ENCODE measurements at regions not wholly inside any gene's neighbourhood (a gene's known extent, or its start where the extent isn't known, plus 50 kb on each side); places are given as distances from the start of the nearest gene placed in this dataset.

DNA sequence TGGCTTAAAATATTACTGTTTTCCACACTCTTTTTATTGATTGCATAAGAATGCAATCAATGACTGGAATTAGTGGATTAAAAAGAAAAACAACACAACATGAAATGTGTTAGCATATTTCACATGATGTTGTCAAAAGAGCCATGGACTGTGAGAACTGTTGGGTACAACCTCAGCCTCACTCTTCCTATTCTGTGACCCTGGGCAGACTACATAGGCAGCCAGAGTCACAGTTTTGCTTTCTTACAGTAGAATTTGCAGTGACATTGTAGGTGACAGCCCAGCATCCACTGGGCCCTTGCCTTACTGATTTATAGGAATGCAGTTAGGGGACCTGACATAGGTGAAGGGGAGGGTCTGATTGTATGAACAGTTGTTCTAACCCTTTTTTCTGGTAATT, 471.4 kb upstream of the SLC35B3 start:
- Histone ChIP-seq H3K27me3 (ENCODE audit: control insufficient read depth in 4 of 4, insufficient read depth in 4 of 4, low read length in 3 of 4) (no peaks in the 10 kb centered on the region), H3K4me3 (ENCODE audit: low read depth in 1 of 3, low read length in 3 of 3) (peak overlapping the region; percentile 45 to 99 (median 93)), H3K9me3 (ENCODE audit: control insufficient read depth in 4 of 4, low read length in 3 of 4) (no peaks in the 10 kb centered on the region), H3K36me3 (ENCODE audit: control insufficient read depth in 4 of 4, insufficient read depth in 3 of 4, low read depth in 1 of 4, low read length in 3 of 4) (no peaks in the 10 kb centered on the region), H3K9ac (ENCODE audit: low read depth in 1 of 2, low read length in 2 of 2) (peak overlapping the region; percentile 48 to 92), H3K4me1 (ENCODE audit: control insufficient read depth in 4 of 4, insufficient read depth in 4 of 4, low read length in 3 of 4) (peaks cover 2 to 19% (median 4%) of the 10 kb centered on the region in 4 donors), H3K27ac (ENCODE audit: low read depth in 1 of 2, low read length in 2 of 2) (peak overlapping the region; percentile 82 to 87)
- TF ChIP-seq SP1 (IDR thresholded peaks at IDR 0.05) (no peak), TAF1 (conservative IDR thresholded peaks at IDR 0.05) (peak; percentile 17)
- DNase-seq (ENCODE audit: low spot score): no peak

GRCh38 chr6:8905757-8906156, 470.4 kb upstream of the SLC35B3 start:
- peak overlapping the region; percentile 82 to 87 for H3K27ac ChIP-seq (ENCODE audit: low read depth in 1 of 2, low read length in 2 of 2)

More at GRCh38 chr6:8905757-8906156, 470.4 kb upstream of the SLC35B3 start:
- 35% methylated on average over 2 of the region's 2 CpGs for WGBS
- Histone ChIP-seq H3K9ac (ENCODE audit: low read depth in 1 of 2, low read length in 2 of 2) (peak overlapping the region in 1 of 2 donors; percentile 42), H3K4me3 (ENCODE audit: low read depth in 1 of 3, low read length in 3 of 3) (peak overlapping the region; percentile 45 to 99 (median 93)), H3K9me3 (ENCODE audit: control insufficient read depth in 4 of 4, low read length in 3 of 4) (no peaks in the 10 kb centered on the region), H3K4me1 (ENCODE audit: control insufficient read depth in 4 of 4, insufficient read depth in 4 of 4, low read length in 3 of 4) (peaks cover 2 to 15% (median 4%) of the 10 kb centered on the region in 4 donors), H3K36me3 (ENCODE audit: control insufficient read depth in 4 of 4, insufficient read depth in 3 of 4, low read depth in 1 of 4, low read length in 3 of 4) (no peaks in the 10 kb centered on the region), H3K27me3 (ENCODE audit: control insufficient read depth in 4 of 4, insufficient read depth in 4 of 4, low read length in 3 of 4) (no peaks in the 10 kb centered on the region)
- no peak for DNase-seq (ENCODE audit: low spot score)
- peak; percentile 64 for TF ChIP-seq YY1 (IDR thresholded peaks at IDR 0.05)
- no peak for TF ChIP-seq FOXA1 (IDR thresholded peaks at IDR 0.05)
- TF ChIP-seq REST (IDR thresholded peaks at IDR 0.05): peak; percentile 87
- TF ChIP-seq NR2F2 (IDR thresholded peaks at IDR 0.05): no peak
- peak; percentile 34 to 53 for TF ChIP-seq HNF4A (conservative IDR thresholded peaks at IDR 0.05)
- TF ChIP-seq TAF1 (conservative IDR thresholded peaks at IDR 0.05): peak; percentile 96
- TF ChIP-seq EGR1 (IDR thresholded peaks at IDR 0.05; ENCODE audit: low read depth in 2 of 2): peak in 1 of 2 donors; percentile 45
- TF ChIP-seq, protein P1, sequence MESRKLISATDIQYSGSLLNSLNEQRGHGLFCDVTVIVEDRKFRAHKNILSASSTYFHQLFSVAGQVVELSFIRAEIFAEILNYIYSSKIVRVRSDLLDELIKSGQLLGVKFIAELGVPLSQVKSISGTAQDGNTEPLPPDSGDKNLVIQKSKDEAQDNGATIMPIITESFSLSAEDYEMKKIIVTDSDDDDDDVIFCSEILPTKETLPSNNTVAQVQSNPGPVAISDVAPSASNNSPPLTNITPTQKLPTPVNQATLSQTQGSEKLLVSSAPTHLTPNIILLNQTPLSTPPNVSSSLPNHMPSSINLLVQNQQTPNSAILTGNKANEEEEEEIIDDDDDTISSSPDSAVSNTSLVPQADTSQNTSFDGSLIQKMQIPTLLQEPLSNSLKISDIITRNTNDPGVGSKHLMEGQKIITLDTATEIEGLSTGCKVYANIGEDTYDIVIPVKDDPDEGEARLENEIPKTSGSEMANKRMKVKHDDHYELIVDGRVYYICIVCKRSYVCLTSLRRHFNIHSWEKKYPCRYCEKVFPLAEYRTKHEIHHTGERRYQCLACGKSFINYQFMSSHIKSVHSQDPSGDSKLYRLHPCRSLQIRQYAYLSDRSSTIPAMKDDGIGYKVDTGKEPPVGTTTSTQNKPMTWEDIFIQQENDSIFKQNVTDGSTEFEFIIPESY (IDR thresholded peaks at IDR 0.05): no peak
- peak in 1 of 2 donors; percentile 50 for TF ChIP-seq JUND (IDR thresholded peaks at IDR 0.05)
- TF ChIP-seq FOXA2 (IDR thresholded peaks at IDR 0.05): no peak
- TF ChIP-seq CTCF (IDR thresholded peaks at IDR 0.05; ENCODE audit: low read depth, low read length, missing input control): no peak
- TF ChIP-seq MAX (IDR thresholded peaks at IDR 0.05): peak; percentile 26
- TF ChIP-seq HNF4G (IDR thresholded peaks at IDR 0.05): peak; percentile 10
- TF ChIP-seq, protein P2, sequence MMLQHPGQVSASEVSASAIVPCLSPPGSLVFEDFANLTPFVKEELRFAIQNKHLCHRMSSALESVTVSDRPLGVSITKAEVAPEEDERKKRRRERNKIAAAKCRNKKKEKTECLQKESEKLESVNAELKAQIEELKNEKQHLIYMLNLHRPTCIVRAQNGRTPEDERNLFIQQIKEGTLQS (IDR thresholded peaks at IDR 0.05): no peak
- peak; percentile 20 to 41 for TF ChIP-seq RAD21 (IDR thresholded peaks at IDR 0.05)
- TF ChIP-seq SP1 (IDR thresholded peaks at IDR 0.05): peak; percentile 42
- TF ChIP-seq GABPA (IDR thresholded peaks at IDR 0.05 in 1 of 2, conservative IDR thresholded peaks at IDR 0.05 in 1 of 2): peak in 1 of 2 donors; percentile 36
- TF ChIP-seq RXRA (IDR thresholded peaks at IDR 0.05): peak; percentile 85

All from liver (tissue), 8 donors.